DND-41 (cell line): ENCODE measurements at regions not wholly inside any gene's neighbourhood (a gene's known extent, or its start where the extent isn't known, plus 50 kb on each side); places are given as distances from the start of the nearest gene placed in this dataset.

Experiments
- ATAC-seq: fragments of 200-7000 bp; cut with Tn5 transposase; 3 replicates; pipeline ENCODE4 v1.9.1; 2021; ENCODE audit warnings: low read depth; ENCODE audit not compliant: insufficient read depth
- DNase-seq: peaks from one replicate; pipeline ENCODE4 v3.0.0-alpha.2; 2020
- H2AFZ ChIP-seq: 2 replicates; pipeline ENCODE4 v1.6.0; 2012; ENCODE audit warnings: low read depth, low read length
- H3K27ac ChIP-seq: 2 replicates; pipeline ENCODE4 v1.5.1; 2012; ENCODE audit warnings: low read length, inconsistent platforms
- H3K27me3 ChIP-seq: fragments of 200-600 bp; sonication (generic); 2 replicates; pipeline ENCODE4 v1.6.0; 2012; ENCODE audit warnings: low read length, mild to moderate bottlenecking, inconsistent platforms; ENCODE audit not compliant: insufficient read depth, poor library complexity
- H3K36me3 ChIP-seq: 2 replicates; pipeline ENCODE4 v1.5.1; 2012; ENCODE audit warnings: low read length, inconsistent platforms; ENCODE audit not compliant: insufficient read depth
- H3K4me1 ChIP-seq: 2 replicates; pipeline ENCODE4 v1.5.1; 2012; ENCODE audit warnings: mild to moderate bottlenecking, low read length; ENCODE audit not compliant: insufficient read depth
- H3K4me2 ChIP-seq: 2 replicates; pipeline ENCODE4 v1.6.0; 2012; ENCODE audit warnings: mild to moderate bottlenecking, moderate library complexity, low read length, inconsistent platforms; ENCODE audit not compliant: insufficient read depth
- H3K4me3 ChIP-seq, 2 experiments: fragments of 200-600 bp in 1 of 2; shearing (Covaris generic) in 1 of 2; 2 replicates each; pipeline ENCODE4 v1.5.1; 2012 to 2016; ENCODE audit warnings: inconsistent platforms in 2 of 2, low read length in 2 of 2, mild to moderate bottlenecking in 2 of 2, low read depth in 1 of 2, moderate library complexity in 1 of 2
- H3K79me2 ChIP-seq: 2 replicates; pipeline ENCODE4 v1.6.0; 2012; ENCODE audit warnings: low read length, inconsistent platforms; ENCODE audit not compliant: insufficient read depth
- H3K9ac ChIP-seq: 2 replicates; pipeline ENCODE4 v1.6.0; 2012; ENCODE audit warnings: low read depth, mild to moderate bottlenecking, inconsistent platforms, low read length, moderate library complexity
- H3K9me3 ChIP-seq: 2 replicates; pipeline ENCODE4 v1.5.1; 2012; ENCODE audit warnings: low read length, moderate library complexity, mild to moderate bottlenecking, inconsistent platforms; ENCODE audit not compliant: insufficient read depth, severe bottlenecking
- H4K20me1 ChIP-seq: 2 replicates; pipeline ENCODE4 v1.6.0; 2012; ENCODE audit warnings: low read length; ENCODE audit not compliant: insufficient read depth
- EZH2 ChIP-seq: IDR thresholded peaks from 3 replicates; pipeline ENCODE4 v1.6.1; 2012; ENCODE audit warnings: borderline replicate concordance, low read depth, mild to moderate bottlenecking, moderate library complexity, low read length, inconsistent platforms; ENCODE audit not compliant: severe bottlenecking
- TF ChIP-seq, protein P1 (sequence below): IDR thresholded peaks from 2 replicates; pipeline ENCODE4 v1.5.1; 2012; ENCODE audit warnings: borderline replicate concordance, low read length, moderate library complexity, mild to moderate bottlenecking; ENCODE audit not compliant: poor library complexity, severe bottlenecking; ENCODE audit errors: extremely low read depth

DNA sequence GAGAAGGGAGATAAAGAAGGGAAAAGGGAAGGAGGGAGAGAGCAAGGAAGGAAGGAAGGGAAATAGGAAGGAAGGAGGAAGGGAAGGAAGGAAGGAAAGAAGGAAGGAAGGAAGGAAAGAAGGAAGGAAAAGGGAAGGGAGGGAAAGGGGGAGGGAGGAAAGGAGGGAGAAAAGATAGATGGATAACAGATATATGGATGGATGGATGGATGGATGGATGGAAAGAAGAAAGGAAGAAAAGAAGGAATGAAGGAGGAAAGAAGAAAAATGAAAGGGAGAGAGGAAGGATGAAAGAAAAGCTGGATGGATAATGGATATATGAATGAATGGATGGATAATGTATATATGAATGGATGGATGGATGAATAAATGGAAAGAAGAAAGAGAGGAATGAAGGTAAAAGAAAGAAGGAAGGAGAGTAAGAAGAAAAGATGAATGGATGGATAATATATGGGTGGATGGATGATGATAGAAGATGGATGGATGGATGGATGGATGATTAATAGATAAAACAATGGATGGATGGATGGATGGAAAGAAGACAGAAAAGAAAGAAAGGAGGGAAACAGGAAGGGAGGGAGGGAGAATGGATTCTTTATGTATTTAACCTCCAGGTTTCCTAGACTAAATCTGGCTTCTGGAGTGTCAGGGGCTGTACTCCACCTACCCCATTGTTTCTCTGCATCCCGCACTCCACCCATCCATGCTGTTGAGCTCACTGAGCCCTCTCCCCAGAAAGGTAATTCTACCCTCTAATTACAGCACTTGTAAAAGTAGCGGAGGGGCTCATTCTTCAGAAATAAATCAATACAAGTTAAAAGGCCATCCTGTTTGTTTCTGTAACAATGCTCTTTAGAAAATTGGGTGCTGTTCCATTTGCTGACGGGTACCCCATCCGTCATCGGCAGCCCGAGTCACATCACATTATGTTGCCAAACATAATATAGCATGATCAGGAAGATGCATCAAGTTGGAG is 506.1 kb downstream of the MIAT start:
- TF ChIP-seq, protein P1, sequence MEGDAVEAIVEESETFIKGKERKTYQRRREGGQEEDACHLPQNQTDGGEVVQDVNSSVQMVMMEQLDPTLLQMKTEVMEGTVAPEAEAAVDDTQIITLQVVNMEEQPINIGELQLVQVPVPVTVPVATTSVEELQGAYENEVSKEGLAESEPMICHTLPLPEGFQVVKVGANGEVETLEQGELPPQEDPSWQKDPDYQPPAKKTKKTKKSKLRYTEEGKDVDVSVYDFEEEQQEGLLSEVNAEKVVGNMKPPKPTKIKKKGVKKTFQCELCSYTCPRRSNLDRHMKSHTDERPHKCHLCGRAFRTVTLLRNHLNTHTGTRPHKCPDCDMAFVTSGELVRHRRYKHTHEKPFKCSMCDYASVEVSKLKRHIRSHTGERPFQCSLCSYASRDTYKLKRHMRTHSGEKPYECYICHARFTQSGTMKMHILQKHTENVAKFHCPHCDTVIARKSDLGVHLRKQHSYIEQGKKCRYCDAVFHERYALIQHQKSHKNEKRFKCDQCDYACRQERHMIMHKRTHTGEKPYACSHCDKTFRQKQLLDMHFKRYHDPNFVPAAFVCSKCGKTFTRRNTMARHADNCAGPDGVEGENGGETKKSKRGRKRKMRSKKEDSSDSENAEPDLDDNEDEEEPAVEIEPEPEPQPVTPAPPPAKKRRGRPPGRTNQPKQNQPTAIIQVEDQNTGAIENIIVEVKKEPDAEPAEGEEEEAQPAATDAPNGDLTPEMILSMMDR: no peak
- no peak for TF ChIP-seq EZH2
- Histone ChIP-seq H2AFZ (no peak overlapping the region), H4K20me1 (no peaks in the 10 kb centered on the region), H3K36me3 (no peaks in the 10 kb centered on the region), H3K27ac (no peak overlapping the region), H3K4me3 (no peak overlapping the region), H3K9ac (no peak overlapping the region), H3K4me2 (no peak overlapping the region), H3K9me3 (no peaks in the 10 kb centered on the region), H3K79me2 (no peaks in the 10 kb centered on the region), H3K27me3 (no peaks in the 10 kb centered on the region), H3K4me1 (no peaks in the 10 kb centered on the region)
- DNase-seq: no peak
- ATAC-seq: no peak

DNA sequence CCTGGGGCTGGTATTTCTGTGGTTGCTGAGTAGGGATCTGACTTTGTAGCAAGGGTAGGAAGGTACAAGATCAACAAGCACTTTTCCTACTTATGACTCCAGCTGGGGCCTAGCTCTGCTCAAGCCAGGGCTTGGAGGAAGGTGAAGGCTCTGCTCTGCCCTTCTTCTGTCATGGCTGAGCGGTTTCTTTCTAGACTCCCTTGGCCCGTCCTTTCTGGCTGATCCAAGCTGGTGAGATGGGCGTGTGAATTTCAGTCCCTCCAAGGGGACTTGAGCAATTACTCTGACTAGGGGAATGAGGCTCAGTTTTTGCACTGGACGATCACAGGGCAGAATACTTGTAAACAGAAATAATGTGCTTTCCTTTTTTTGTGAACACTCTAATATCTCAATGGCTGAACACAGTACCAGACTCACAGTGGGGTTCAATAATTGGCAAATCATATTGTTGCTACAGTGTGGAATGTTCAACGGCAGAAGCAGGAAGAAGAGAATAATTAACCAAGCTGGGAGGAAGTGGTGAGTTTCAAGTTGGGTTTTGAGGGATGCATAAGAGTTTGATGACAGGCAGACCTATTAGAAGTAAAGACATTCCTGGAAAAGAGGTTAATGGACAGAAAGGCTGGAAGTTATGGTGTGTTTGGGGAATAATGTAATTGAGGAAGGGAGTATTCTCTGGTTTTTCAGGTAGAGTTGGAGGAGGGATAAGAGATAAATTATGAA is 507.6 kb downstream of the MIAT start:
- Histone ChIP-seq H4K20me1 (no peaks in the 10 kb centered on the region), H3K4me3 (no peak overlapping the region), H3K4me1 (no peaks in the 10 kb centered on the region), H3K27me3 (no peaks in the 10 kb centered on the region), H3K9ac (no peak overlapping the region), H3K27ac (no peak overlapping the region), H3K36me3 (no peaks in the 10 kb centered on the region), H3K79me2 (no peaks in the 10 kb centered on the region), H3K9me3 (no peaks in the 10 kb centered on the region), H2AFZ (no peak overlapping the region), H3K4me2 (no peak overlapping the region)
- TF ChIP-seq, protein P1: no peak
- TF ChIP-seq EZH2: no peak
- ATAC-seq (no peak), DNase-seq (no peak)

DNA sequence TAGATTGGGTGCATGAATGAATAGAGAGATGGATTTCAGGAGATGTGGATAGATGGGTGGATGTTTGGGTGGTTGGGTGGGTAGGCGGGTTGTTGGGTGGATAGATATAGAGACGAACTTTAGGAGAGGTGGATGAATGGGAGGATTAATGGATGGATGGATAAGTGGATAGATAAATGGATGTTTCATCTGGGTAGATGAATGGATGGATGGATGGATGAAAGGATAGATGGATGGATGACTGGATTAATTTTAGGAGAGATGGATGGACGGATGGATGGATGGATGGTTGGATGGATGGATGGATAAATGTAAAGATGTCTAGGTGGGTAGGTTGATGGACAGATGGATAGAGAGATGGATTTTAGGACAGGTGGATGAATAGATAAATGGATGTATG is 511.3 kb downstream of the MIAT start:
- no peak overlapping the region for H3K27ac ChIP-seq
- TF ChIP-seq, protein P1: no peak
- TF ChIP-seq EZH2: no peak
- H3K27me3 ChIP-seq: no peaks in the 10 kb centered on the region
- H3K79me2 ChIP-seq: no peaks in the 10 kb centered on the region
- no peaks in the 10 kb centered on the region for H3K9me3 ChIP-seq
- DNase-seq: no peak
- no peak overlapping the region for H3K4me2 ChIP-seq
- H4K20me1 ChIP-seq: no peaks in the 10 kb centered on the region
- no peak for ATAC-seq
- no peak overlapping the region for H2AFZ ChIP-seq
- no peaks in the 10 kb centered on the region for H3K36me3 ChIP-seq
- no peak overlapping the region for H3K9ac ChIP-seq
- H3K4me1 ChIP-seq: no peaks in the 10 kb centered on the region
- H3K4me3 ChIP-seq: no peak overlapping the region
